ENCODE measurements at regions not wholly inside any gene's neighbourhood (a gene's known extent, or its start where the extent isn't known, plus 50 kb on each side); places are given as distances from the start of the nearest gene placed in this dataset.

DNA sequence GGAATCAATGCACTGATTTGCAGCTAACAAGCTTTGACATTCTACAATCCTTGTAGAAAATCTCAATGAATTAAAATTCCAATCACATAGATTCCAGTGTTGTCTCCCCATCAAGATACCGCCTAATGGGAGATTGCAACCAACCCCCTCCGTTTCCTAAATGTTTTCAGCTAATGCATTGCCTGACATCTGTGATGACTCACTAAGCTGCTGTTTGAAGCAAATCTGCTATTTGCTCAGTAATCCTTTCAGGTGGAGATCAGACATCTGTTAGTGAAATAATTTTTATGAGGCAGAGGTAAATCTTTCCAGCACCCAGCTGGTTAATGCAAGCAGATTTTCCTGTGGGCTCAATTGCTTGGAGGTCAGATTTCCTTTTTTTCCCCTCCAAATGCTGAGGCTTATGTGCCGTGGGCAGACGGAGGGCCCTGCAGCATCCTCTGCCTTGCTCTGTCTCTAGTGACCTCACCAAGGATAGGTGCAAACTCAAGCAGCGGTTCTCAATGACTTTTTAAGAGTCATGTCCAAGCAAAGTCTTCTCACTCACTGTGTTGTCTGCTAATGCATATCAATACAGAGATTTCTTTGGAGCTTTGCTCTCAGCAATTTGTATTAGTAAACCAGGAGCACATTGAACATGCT is 91.1 kb upstream of the RAB3GAP2 start:
- Histone ChIP-seq H3K79me2 (ENCODE audit: control insufficient read depth, low read length) (no peaks in the 10 kb centered on the region), H3K4me2 (ENCODE audit: low read length) (no peak overlapping the region), H4K20me1 (ENCODE audit: control insufficient read depth, insufficient read depth, low read depth, low read length) (no peaks in the 10 kb centered on the region), H3K27ac (ENCODE audit: low read depth, low read length) (no peak overlapping the region), H3K27me3 (ENCODE audit: control insufficient read depth, low read length) (no peaks in the 10 kb centered on the region), H3K4me1 (ENCODE audit: control insufficient read depth, low read length) (no peaks in the 10 kb centered on the region), H3K4me3 (ENCODE audit: low read length) (no peak overlapping the region), H3K36me3 (ENCODE audit: control insufficient read depth, low read length) (no peaks in the 10 kb centered on the region), H3K9me2 (replicated peaks; ENCODE audit: control insufficient read depth, low read length) (no peaks in the 10 kb centered on the region; the same call in 1 of the 2 replicates), H3F3A (ENCODE audit: control insufficient read depth, insufficient read depth) (no peaks in the 10 kb centered on the region), H3K9me3 (ENCODE audit: control insufficient read depth, insufficient read depth, low read length) (no peaks in the 10 kb centered on the region)
- TF ChIP-seq EZH2phosphoT487 (IDR thresholded peaks at IDR 0.05; ENCODE audit: borderline replicate concordance, low read length), result no peak
- TF ChIP-seq, protein P1, sequence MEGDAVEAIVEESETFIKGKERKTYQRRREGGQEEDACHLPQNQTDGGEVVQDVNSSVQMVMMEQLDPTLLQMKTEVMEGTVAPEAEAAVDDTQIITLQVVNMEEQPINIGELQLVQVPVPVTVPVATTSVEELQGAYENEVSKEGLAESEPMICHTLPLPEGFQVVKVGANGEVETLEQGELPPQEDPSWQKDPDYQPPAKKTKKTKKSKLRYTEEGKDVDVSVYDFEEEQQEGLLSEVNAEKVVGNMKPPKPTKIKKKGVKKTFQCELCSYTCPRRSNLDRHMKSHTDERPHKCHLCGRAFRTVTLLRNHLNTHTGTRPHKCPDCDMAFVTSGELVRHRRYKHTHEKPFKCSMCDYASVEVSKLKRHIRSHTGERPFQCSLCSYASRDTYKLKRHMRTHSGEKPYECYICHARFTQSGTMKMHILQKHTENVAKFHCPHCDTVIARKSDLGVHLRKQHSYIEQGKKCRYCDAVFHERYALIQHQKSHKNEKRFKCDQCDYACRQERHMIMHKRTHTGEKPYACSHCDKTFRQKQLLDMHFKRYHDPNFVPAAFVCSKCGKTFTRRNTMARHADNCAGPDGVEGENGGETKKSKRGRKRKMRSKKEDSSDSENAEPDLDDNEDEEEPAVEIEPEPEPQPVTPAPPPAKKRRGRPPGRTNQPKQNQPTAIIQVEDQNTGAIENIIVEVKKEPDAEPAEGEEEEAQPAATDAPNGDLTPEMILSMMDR (IDR thresholded peaks at IDR 0.05; ENCODE audit: low read depth, low read length, poor library complexity, severe bottlenecking), result no peak

- H3F3A ChIP-seq (ENCODE audit: control insufficient read depth, insufficient read depth), result no peaks in the 10 kb centered on the region
- H3K36me3 ChIP-seq (ENCODE audit: control insufficient read depth, low read length), result no peaks in the 10 kb centered on the region
- TF ChIP-seq, protein P1 (IDR thresholded peaks at IDR 0.05; ENCODE audit: low read depth, low read length, poor library complexity, severe bottlenecking), result no peak
- no peak for TF ChIP-seq EZH2phosphoT487 (IDR thresholded peaks at IDR 0.05; ENCODE audit: borderline replicate concordance, low read length)
- no peak overlapping the region for H3K4me3 ChIP-seq (ENCODE audit: low read length)
- no peaks in the 10 kb centered on the region for H3K27me3 ChIP-seq (ENCODE audit: control insufficient read depth, low read length)
- no peak overlapping the region for H3K4me2 ChIP-seq (ENCODE audit: low read length)
- H3K9me3 ChIP-seq (ENCODE audit: control insufficient read depth, insufficient read depth, low read length), result no peaks in the 10 kb centered on the region
- no peaks in the 10 kb centered on the region for H4K20me1 ChIP-seq (ENCODE audit: control insufficient read depth, insufficient read depth, low read depth, low read length)
- H3K9me2 ChIP-seq (replicated peaks; ENCODE audit: control insufficient read depth, low read length), result no peaks in the 10 kb centered on the region; the same call in 1 of the 2 replicates
- H3K27ac ChIP-seq (ENCODE audit: low read depth, low read length), result no peak overlapping the region
- no peaks in the 10 kb centered on the region for H3K79me2 ChIP-seq (ENCODE audit: control insufficient read depth, low read length)
- no peaks in the 10 kb centered on the region for H3K4me1 ChIP-seq (ENCODE audit: control insufficient read depth, low read length)
These were observed 85.0 kb upstream of the RAB3GAP2 start for GRCh38 chr1:220356981-220357850.

DNA sequence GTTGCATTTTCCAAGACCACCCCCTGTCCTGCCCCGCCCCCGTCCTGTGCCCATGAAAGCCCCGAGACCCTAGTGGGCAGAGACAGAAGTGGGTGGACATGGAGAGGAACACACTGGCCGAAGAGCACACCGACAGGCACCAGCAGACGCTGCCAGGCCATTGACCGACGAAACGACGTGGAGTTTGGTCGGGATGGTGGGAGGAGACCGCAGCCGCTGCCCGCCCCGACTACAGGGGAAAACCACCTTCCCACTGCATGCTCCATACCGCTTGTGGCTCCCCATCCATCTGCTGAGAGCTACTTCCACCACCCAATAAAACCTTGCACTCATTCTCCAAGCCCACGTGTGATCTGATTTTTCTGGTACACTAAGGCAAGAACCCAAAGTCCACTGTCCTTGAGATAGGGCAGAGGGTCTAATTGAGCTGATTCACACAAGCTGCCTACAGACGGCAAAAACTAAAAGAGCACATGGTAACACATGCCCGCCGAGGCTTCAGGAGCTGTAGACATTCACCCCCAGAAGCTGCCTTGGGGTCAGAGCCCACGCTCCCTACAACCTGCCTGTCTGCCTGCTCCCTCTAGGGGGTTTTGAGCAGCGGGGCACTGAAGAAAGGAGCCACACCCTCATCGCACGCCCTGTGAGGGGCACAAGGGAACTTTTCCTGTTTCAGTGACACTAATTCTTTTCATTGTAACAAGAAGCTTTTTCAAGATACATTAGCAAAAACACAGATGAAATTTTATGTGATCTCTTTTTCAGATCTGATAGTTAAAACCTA is 81.2 kb upstream of the RAB3GAP2 start:
- Histone ChIP-seq H3K9me2 (replicated peaks; ENCODE audit: control insufficient read depth, low read length) (no peaks in the 10 kb centered on the region), H3K4me2 (ENCODE audit: low read length) (no peak overlapping the region), H3K4me1 (ENCODE audit: control insufficient read depth, low read length) (no peaks in the 10 kb centered on the region), H4K20me1 (ENCODE audit: control insufficient read depth, insufficient read depth, low read depth, low read length) (no peaks in the 10 kb centered on the region), H3K4me3 (ENCODE audit: low read length) (no peak overlapping the region), H3K9me3 (ENCODE audit: control insufficient read depth, insufficient read depth, low read length) (no peaks in the 10 kb centered on the region), H3K36me3 (ENCODE audit: control insufficient read depth, low read length) (no peaks in the 10 kb centered on the region), H3K27me3 (ENCODE audit: control insufficient read depth, low read length) (0 out of 2 replicates have a peak, but pooled peaks cover 2% of the 10 kb centered on the region), H3K27ac (ENCODE audit: low read depth, low read length) (no peak overlapping the region), H3F3A (ENCODE audit: control insufficient read depth, insufficient read depth) (no peaks in the 10 kb centered on the region), H3K79me2 (ENCODE audit: control insufficient read depth, low read length) (no peaks in the 10 kb centered on the region)
- TF ChIP-seq EZH2phosphoT487 (IDR thresholded peaks at IDR 0.05; ENCODE audit: borderline replicate concordance, low read length), result no peak
- TF ChIP-seq, protein P1 (IDR thresholded peaks at IDR 0.05; ENCODE audit: low read depth, low read length, poor library complexity, severe bottlenecking), result peak; percentile 20

Measured in DOHH2 (cell line).